Stomach (tissue), 8 donors: ENCODE measurements at regions not wholly inside any gene's neighbourhood (a gene's known extent, or its start where the extent isn't known, plus 50 kb on each side); places are given as distances from the start of the nearest gene placed in this dataset.

Source experiments
- DNase-seq, 2 donors: peaks; one replicate each; pipeline versions ENCODE4 v3.0.0 to v3.0.0-alpha.2; 2013 to 2019
- H3K27ac ChIP-seq, 5 donors: fragments of 200-600 bp in 4 of 5; sonication (generic) in 4 of 5; one replicate each; pipeline ENCODE4 v1.5.1; 2013 to 2019; ENCODE audit warnings: mild to moderate bottlenecking in 1 of 5, moderate library complexity in 1 of 5
- H3K27me3 ChIP-seq, 3 donors: fragments of 200-600 bp; sonication (generic); one replicate each; pipeline ENCODE4 v1.5.1; 2017 to 2019; ENCODE audit warnings: mixed run types in 1 of 3
- H3K36me3 ChIP-seq, 4 donors: fragments of 200-600 bp; sonication (generic); 1 replicate in 3 of 4; 2 replicates in 1 of 4; pipeline ENCODE4 v1.5.1; 2016 to 2019
- H3K4me1 ChIP-seq, 4 donors: fragments of 200-600 bp; sonication (generic); one replicate each; pipeline ENCODE4 v1.5.1; 2016 to 2019
- H3K4me3 ChIP-seq, 4 donors: fragments of 200-600 bp; sonication (generic) in 3 of 4; one replicate each; pipeline ENCODE4 v1.5.1; 2016 to 2019; ENCODE audit warnings: mild to moderate bottlenecking in 1 of 4
- H3K9me3 ChIP-seq, 4 donors: fragments of 200-600 bp; sonication (generic); one replicate each; pipeline ENCODE4 v1.5.1; 2016 to 2019
- CTCF ChIP-seq, 7 experiments: fragments of 450-650 bp in 4 of 7; fragments of 200-600 bp in 3 of 7; sonication (generic) in 3 of 7; IDR thresholded peaks; one replicate each; pipeline ENCODE4 v1.5.1; 2016 to 2019; ENCODE audit warnings: antibody characterized with exemption in 7 of 7, control low read depth in 2 of 7, mild to moderate bottlenecking in 1 of 7
- EP300 ChIP-seq: sonication (generic); formaldehyde crosslinking; IDR thresholded peaks from one replicate; pipeline ENCODE4 v1.6.1; 2017; ENCODE audit warnings: antibody characterized with exemption
- POLR2A ChIP-seq, 4 donors: fragments of 450-650 bp; IDR thresholded peaks; one replicate each; pipeline ENCODE4 v1.6.1; 2016; ENCODE audit warnings: antibody characterized with exemption in 4 of 4, control low read depth in 2 of 4, mild to moderate bottlenecking in 1 of 4, moderate library complexity in 1 of 4
- POLR2AphosphoS5 ChIP-seq, 3 donors: sonication (generic); formaldehyde crosslinking; IDR thresholded peaks; one replicate each; pipeline ENCODE4 v1.6.1; 2016; ENCODE audit warnings: antibody characterized with exemption in 3 of 3
- WGBS, 5 donors: extraction: QIAGEN DNeasy Blood & Tissue Kit in 3 of 5; methylation state at CpG; one replicate each; pipeline versions ENCODE4 v1.1.5 to v1.1.7; 2013 to 2018; 5-methylcytosine and 5-hydroxymethylcytosine counted together
- intact Hi-C: fragments of 100-400 bp; cut with DNase I; formaldehyde crosslinking; loops from one replicate; pipeline ENCODE4 v1.15.1; 2023; ENCODE audit warnings: low total_unique reads
- donor health status: healthy with polysubstance abuse.
- donor health status: Bipolar disorder and iron deficiency.
- donor health status: healthy.

GRCh38 chr2:223470602-223471001, 131.6 kb downstream of the SCG2 start:
- Histone ChIP-seq H3K9me3 (no peaks in the 10 kb centered on the region), H3K27ac (no peak overlapping the region), H3K4me3 (no peak overlapping the region), H3K36me3 (no peaks in the 10 kb centered on the region), H3K27me3 (no peaks in the 10 kb centered on the region), H3K4me1 (peaks cover 0 to 5% (median 2%) of the 10 kb centered on the region in 4 donors)
- no peak for TF ChIP-seq POLR2A (IDR thresholded peaks at IDR 0.05)
- WGBS, 5 donors = 31 to 65% (median 41%) methylated on average over 2 of the region's 2 CpGs
- intact Hi-C loops = no loop called here
- no peak for DNase-seq

- 90 to 96% (median 94%) methylated on average over 4 of the region's 4 CpGs for WGBS, 5 donors
- TF ChIP-seq POLR2A (IDR thresholded peaks at IDR 0.05) (no peak), EP300 (no peak), CTCF (IDR thresholded peaks at IDR 0.05) (no peak), POLR2AphosphoS5 (IDR thresholded peaks at IDR 0.05) (no peak)
- intact Hi-C loops = no loop called here
Measured at GRCh38 chr2:223472771-223473170, 129.4 kb downstream of the SCG2 start.

GRCh38 chr2:223474893-223475292, 127.3 kb downstream of the SCG2 start:
- H3K27ac ChIP-seq = no peak overlapping the region
- 79 to 88% (median 84%) methylated on average over 2 of the region's 2 CpGs for WGBS, 5 donors
- no peaks in the 10 kb centered on the region for H3K9me3 ChIP-seq
- no peak for DNase-seq
- H3K4me3 ChIP-seq = no peak overlapping the region
- H3K4me1 ChIP-seq = peaks cover 0 to 5% (median 0%) of the 10 kb centered on the region in 4 donors
- intact Hi-C loops = no loop called here
- H3K36me3 ChIP-seq = no peaks in the 10 kb centered on the region
- H3K27me3 ChIP-seq = no peaks in the 10 kb centered on the region
- TF ChIP-seq CTCF (IDR thresholded peaks at IDR 0.05) (no peak), POLR2AphosphoS5 (IDR thresholded peaks at IDR 0.05) (no peak), EP300 (no peak), POLR2A (IDR thresholded peaks at IDR 0.05) (no peak)

More at GRCh38 chr2:223472771-223473170, 129.4 kb downstream of the SCG2 start:
- H3K4me3 ChIP-seq = no peak overlapping the region
- no peaks in the 10 kb centered on the region for H3K9me3 ChIP-seq
- no peaks in the 10 kb centered on the region for H3K27me3 ChIP-seq
- H3K36me3 ChIP-seq = no peaks in the 10 kb centered on the region
- peaks cover 0 to 5% (median 2%) of the 10 kb centered on the region in 4 donors for H3K4me1 ChIP-seq
- H3K27ac ChIP-seq = no peak overlapping the region
- no peak for DNase-seq

GRCh38 chr2:223475901-223476300, 126.3 kb downstream of the SCG2 start:
- DNase-seq = no peak
- WGBS, 5 donors = 58 to 81% (median 73%) methylated on average over 2 of the region's 2 CpGs
- TF ChIP-seq POLR2A (IDR thresholded peaks at IDR 0.05) (no peak), POLR2AphosphoS5 (IDR thresholded peaks at IDR 0.05) (no peak), CTCF (IDR thresholded peaks at IDR 0.05) (no peak), EP300 (no peak)
- H3K27ac ChIP-seq = no peak overlapping the region
- H3K27me3 ChIP-seq = no peaks in the 10 kb centered on the region
- H3K9me3 ChIP-seq = no peaks in the 10 kb centered on the region
- no peaks in the 10 kb centered on the region for H3K36me3 ChIP-seq
- H3K4me3 ChIP-seq = no peak overlapping the region
- peaks cover 0 to under 1% (median 0%) of the 10 kb centered on the region in 4 donors for H3K4me1 ChIP-seq
- intact Hi-C loops = no loop called here

GRCh38 chr2:223477318-223477717, 124.8 kb downstream of the SCG2 start:
- no peak for DNase-seq
- 80 to 92% (median 85%) methylated on average over 1 of the region's 1 CpG for WGBS, 5 donors
- Histone ChIP-seq H3K27me3 (no peaks in the 10 kb centered on the region), H3K4me3 (no peak overlapping the region), H3K4me1 (no peaks in the 10 kb centered on the region), H3K9me3 (no peaks in the 10 kb centered on the region), H3K27ac (no peak overlapping the region), H3K36me3 (no peaks in the 10 kb centered on the region)
- intact Hi-C loops = no loop called here
- TF ChIP-seq CTCF (IDR thresholded peaks at IDR 0.05) (no peak), POLR2AphosphoS5 (IDR thresholded peaks at IDR 0.05) (no peak)
